SK-N-SH (cell line): ENCODE measurements at regions not wholly inside any gene's neighbourhood (a gene's known extent, or its start where the extent isn't known, plus 50 kb on each side); places are given as distances from the start of the nearest gene placed in this dataset.

Experiments
- CTCF ChIP-seq: fragments of 200-600 bp; sonication (generic); IDR thresholded peaks from 2 replicates; pipeline ENCODE4 v1.6.1; 2017; ENCODE audit warnings: antibody characterized with exemption, mild to moderate bottlenecking, moderate library complexity
- EZH2phosphoT487 ChIP-seq: fragments of 200-600 bp; sonication (generic); IDR thresholded peaks from 2 replicates; pipeline ENCODE4 v1.6.1; 2017; ENCODE audit warnings: low read depth, mixed run types, mild to moderate bottlenecking, antibody characterized with exemption, moderate library complexity, borderline replicate concordance
- FOXM1 ChIP-seq: IDR thresholded peaks from 2 replicates; pipeline ENCODE4 v1.4.0; 2012; ENCODE audit warnings: low read depth, mild to moderate bottlenecking
- MXI1 ChIP-seq: IDR thresholded peaks from 2 replicates; pipeline ENCODE4 v1.6.1; 2012; ENCODE audit warnings: mild to moderate bottlenecking, low read depth, low read length, improper control_type of control experiment
- RCOR1 ChIP-seq: fragments of 150-350 bp; IDR thresholded peaks from 2 replicates; pipeline ENCODE4 v1.6.1; 2017; ENCODE audit warnings: antibody characterized with exemption, low read length
- RXRA ChIP-seq: IDR thresholded peaks from 2 replicates; pipeline ENCODE4 v1.4.0; 2012; ENCODE audit warnings: low read depth, mild to moderate bottlenecking, borderline replicate concordance
- SIN3A ChIP-seq: IDR thresholded peaks from 2 replicates; pipeline ENCODE4 v1.6.1; 2012; ENCODE audit warnings: low read depth, mild to moderate bottlenecking, low read length, moderate library complexity, borderline replicate concordance
- SMC3 ChIP-seq: IDR thresholded peaks from 2 replicates; pipeline ENCODE4 v1.6.1; 2012; ENCODE audit warnings: low read depth, low read length, improper control_type of control experiment
- TAF1 ChIP-seq: IDR thresholded peaks from 2 replicates; pipeline ENCODE4 v1.6.1; 2012; ENCODE audit warnings: low read depth, mild to moderate bottlenecking, low read length, moderate library complexity, borderline replicate concordance
- TF ChIP-seq, protein P1 (sequence below): IDR thresholded peaks from 2 replicates; pipeline ENCODE4 v1.4.0; 2012; ENCODE audit warnings: low read depth
- TF ChIP-seq, protein P2 (sequence below): IDR thresholded peaks from 2 replicates; pipeline ENCODE4 v1.4.0; 2012; ENCODE audit warnings: low read depth, borderline replicate concordance

DNA sequence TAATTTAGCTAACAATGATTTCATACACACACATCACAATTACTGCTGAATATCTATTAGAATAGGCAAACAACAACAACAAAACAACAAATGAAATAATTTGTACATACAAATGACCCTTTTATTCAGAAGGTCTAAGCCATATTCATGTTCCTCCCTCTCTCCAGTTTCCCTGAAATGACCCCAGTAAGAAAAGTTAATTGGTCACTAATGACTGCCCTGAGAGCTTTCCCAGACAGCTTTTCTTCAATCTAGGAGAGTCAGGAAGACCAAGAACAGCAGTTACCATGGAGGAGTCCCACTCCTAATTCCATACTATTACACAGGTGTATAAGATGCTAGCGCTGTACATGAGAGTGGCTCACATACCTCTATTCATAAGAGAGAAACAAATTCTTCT lies 121.2 kb upstream of the GRIP1 start:
- TF ChIP-seq CTCF (no peak), RCOR1 (no peak), RXRA (no peak), SMC3 (no peak), MXI1 (no peak), FOXM1 (no peak), TAF1 (no peak), EZH2phosphoT487 (no peak), SIN3A (no peak)
- TF ChIP-seq, protein P1, sequence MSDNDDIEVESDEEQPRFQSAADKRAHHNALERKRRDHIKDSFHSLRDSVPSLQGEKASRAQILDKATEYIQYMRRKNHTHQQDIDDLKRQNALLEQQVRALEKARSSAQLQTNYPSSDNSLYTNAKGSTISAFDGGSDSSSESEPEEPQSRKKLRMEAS: no peak
- TF ChIP-seq, protein P2, sequence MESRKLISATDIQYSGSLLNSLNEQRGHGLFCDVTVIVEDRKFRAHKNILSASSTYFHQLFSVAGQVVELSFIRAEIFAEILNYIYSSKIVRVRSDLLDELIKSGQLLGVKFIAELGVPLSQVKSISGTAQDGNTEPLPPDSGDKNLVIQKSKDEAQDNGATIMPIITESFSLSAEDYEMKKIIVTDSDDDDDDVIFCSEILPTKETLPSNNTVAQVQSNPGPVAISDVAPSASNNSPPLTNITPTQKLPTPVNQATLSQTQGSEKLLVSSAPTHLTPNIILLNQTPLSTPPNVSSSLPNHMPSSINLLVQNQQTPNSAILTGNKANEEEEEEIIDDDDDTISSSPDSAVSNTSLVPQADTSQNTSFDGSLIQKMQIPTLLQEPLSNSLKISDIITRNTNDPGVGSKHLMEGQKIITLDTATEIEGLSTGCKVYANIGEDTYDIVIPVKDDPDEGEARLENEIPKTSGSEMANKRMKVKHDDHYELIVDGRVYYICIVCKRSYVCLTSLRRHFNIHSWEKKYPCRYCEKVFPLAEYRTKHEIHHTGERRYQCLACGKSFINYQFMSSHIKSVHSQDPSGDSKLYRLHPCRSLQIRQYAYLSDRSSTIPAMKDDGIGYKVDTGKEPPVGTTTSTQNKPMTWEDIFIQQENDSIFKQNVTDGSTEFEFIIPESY: no peak
